A549 (cell line): ENCODE measurements at regions not wholly inside any gene's neighbourhood (a gene's known extent, or its start where the extent isn't known, plus 50 kb on each side); places are given as distances from the start of the nearest gene placed in this dataset.

Source experiments
- ATAC-seq, 2 experiments: fragments of 200-7000 bp in 1 of 2; fragments of >200 bp in 1 of 2; cut with Nextera tagmentation in 1 of 2; cut with Tn5 transposase in 1 of 2; 3 replicates each; pipeline versions ENCODE4 v1.8.0 to v1.9.1; 2018 to 2020; ENCODE audit warnings: mild to moderate bottlenecking in 1 of 2, moderate library complexity in 1 of 2
- CTCF ChIA-PET: fragments of 300-600 bp; sonication (Branson Sonifier 250); formaldehyde crosslinking; extraction: SDS; loops from one replicate; lab custom pipeline; 2021; ENCODE audit warnings: antibody characterized with exemption, inconsistent platforms; lab: Yijun Ruan, JAX
- POLR2A ChIA-PET: fragments of 350-600 bp; formaldehyde crosslinking; extraction: SDS; loops from one replicate; lab custom pipeline; 2021; ENCODE audit warnings: antibody characterized with exemption, inconsistent platforms; lab: Yijun Ruan, JAX
- DNase-seq, 2 experiments: peaks; one replicate each; pipeline versions ENCODE4 v3.0.0 to v3.0.0-alpha.2; 2011 to 2016; ENCODE audit warnings: low read depth in 1 of 2, low spot score in 1 of 2
- FAIRE-seq: peaks from 2 replicates; lab custom pipeline; 2011; peaks lifted over from hg19 to GRCh38; lab: Jason Lieb, UNC
- H3K27ac ChIP-seq, 2 experiments: fragments of >200 bp; sonication (Bioruptor Twin); formaldehyde crosslinking; 3 replicates each; pipeline ENCODE4 v1.5.1; 2016 to 2017
- H3K4me1 ChIP-seq: fragments of >200 bp; sonication (Bioruptor Twin); formaldehyde crosslinking; 3 replicates; pipeline ENCODE4 v1.6.1; 2016
- H3K4me2 ChIP-seq: fragments of >200 bp; sonication (Bioruptor Twin); formaldehyde crosslinking; 3 replicates; pipeline ENCODE4 v1.6.1; 2016
- H3K4me3 ChIP-seq: fragments of >200 bp; sonication (Bioruptor Twin); formaldehyde crosslinking; 3 replicates; pipeline ENCODE4 v1.5.1; 2016
- H3K9me3 ChIP-seq: fragments of >200 bp; sonication (Bioruptor Twin); formaldehyde crosslinking; 3 replicates; pipeline ENCODE4 v1.6.1; 2016
- CBX2 ChIP-seq: fragments of 200-600 bp; sonication (generic); IDR thresholded peaks from 2 replicates; pipeline ENCODE4 v1.6.1; 2016; ENCODE audit warnings: low read depth, mild to moderate bottlenecking, borderline replicate concordance
- CBX8 ChIP-seq: fragments of 200-600 bp; sonication (generic); IDR thresholded peaks from 2 replicates; pipeline ENCODE4 v1.6.1; 2016
- CHD2 ChIP-seq: fragments of 150-350 bp; IDR thresholded peaks from 2 replicates; pipeline ENCODE4 v1.6.1; 2014; ENCODE audit warnings: low read length; ENCODE audit not compliant: partially characterized antibody
- EHF ChIP-seq: fragments of 250-450 bp; sonication (Bioruptor Pico); IDR thresholded peaks from 2 replicates; pipeline ENCODE4 v1.5.0; 2020; ENCODE audit warnings: mild to moderate bottlenecking
- EHMT2 ChIP-seq: fragments of 200-600 bp; sonication (generic); IDR thresholded peaks from 2 replicates; pipeline ENCODE4 v1.6.1; 2016; ENCODE audit warnings: antibody characterized with exemption, low read depth, mild to moderate bottlenecking, moderate library complexity
- FOSL2 ChIP-seq, 2 experiments: fragments of 450-650 bp in 1 of 2; fragments of >200 bp in 1 of 2; sonication (Bioruptor Twin) in 1 of 2; formaldehyde crosslinking; IDR thresholded peaks; 2 replicates each; pipeline versions ENCODE4 v1.5.0 to v1.6.1; 2016 to 2020; ENCODE audit warnings: mild to moderate bottlenecking in 1 of 2, moderate library complexity in 1 of 2
- FOXS1 ChIP-seq: fragments of 250-450 bp; sonication (Bioruptor Pico); IDR thresholded peaks from 2 replicates; pipeline ENCODE4 v1.5.0; 2020; ENCODE audit warnings: mild to moderate bottlenecking, moderate library complexity
- GATA3 ChIP-seq: IDR thresholded peaks from 2 replicates; pipeline ENCODE4 v1.6.1; 2012; ENCODE audit warnings: borderline replicate concordance
- HES2 ChIP-seq: fragments of >200 bp; sonication (Bioruptor Twin); formaldehyde crosslinking; IDR thresholded peaks from 2 replicates; pipeline ENCODE4 v1.6.1; 2016
- HEYL ChIP-seq: fragments of 250-450 bp; sonication (Bioruptor Pico); IDR thresholded peaks from 2 replicates; pipeline ENCODE4 v1.8.0; 2021; ENCODE audit warnings: mild to moderate bottlenecking, moderate library complexity
- HOXB13 ChIP-seq: fragments of 250-450 bp; sonication (Bioruptor Pico); IDR thresholded peaks from 2 replicates; pipeline ENCODE4 v1.5.0; 2020; ENCODE audit warnings: low read depth, mild to moderate bottlenecking, moderate library complexity
- KDM1A ChIP-seq: fragments of 200-600 bp; sonication (generic); IDR thresholded peaks from 2 replicates; pipeline ENCODE4 v1.6.1; 2016; ENCODE audit warnings: low read depth, mild to moderate bottlenecking
- MYC ChIP-seq: IDR thresholded peaks from 2 replicates; pipeline ENCODE4 v1.6.1; 2012; ENCODE audit warnings: mild to moderate bottlenecking, inconsistent platforms, low read length, improper control_type of control experiment, borderline replicate concordance
- PHF8 ChIP-seq: fragments of 200-600 bp; sonication (generic); IDR thresholded peaks from 2 replicates; pipeline ENCODE4 v1.6.1; 2016; ENCODE audit warnings: low read depth, mild to moderate bottlenecking, antibody characterized with exemption, moderate library complexity, borderline replicate concordance
- POLR2AphosphoS2 ChIP-seq: conservative IDR thresholded peaks from 2 replicates; pipeline ENCODE4 v1.6.1; 2012; ENCODE audit warnings: low read length, improper control_type of control experiment, inconsistent platforms
- RAD21 ChIP-seq, 2 experiments: fragments of >200 bp in 1 of 2; sonication (Bioruptor Twin) in 1 of 2; formaldehyde crosslinking in 1 of 2; IDR thresholded peaks in 1 of 2; conservative IDR thresholded peaks in 1 of 2; 2 replicates in 1 of 2; 3 replicates in 1 of 2; pipeline ENCODE4 v1.6.1; 2012 to 2018; ENCODE audit warnings: inconsistent platforms in 1 of 2
- RFX5 ChIP-seq: fragments of 450-650 bp; IDR thresholded peaks from 2 replicates; pipeline ENCODE4 v1.7.1; 2014; ENCODE audit warnings: antibody characterized with exemption, mild to moderate bottlenecking, moderate library complexity
- RNF2 ChIP-seq: fragments of 200-600 bp; sonication (generic); IDR thresholded peaks from 2 replicates; pipeline ENCODE4 v1.6.1; 2016; ENCODE audit warnings: low read depth, mild to moderate bottlenecking, antibody characterized with exemption, moderate library complexity, borderline replicate concordance
- SMC3 ChIP-seq: fragments of >200 bp; sonication (Bioruptor Twin); formaldehyde crosslinking; IDR thresholded peaks from 3 replicates; pipeline ENCODE4 v1.6.1; 2018; ENCODE audit warnings: inconsistent platforms
- USF2 ChIP-seq: fragments of 450-650 bp; IDR thresholded peaks from 2 replicates; pipeline ENCODE4 v1.6.1; 2014; ENCODE audit warnings: antibody characterized with exemption
- ZC3H11A ChIP-seq: fragments of 450-650 bp; IDR thresholded peaks from 2 replicates; pipeline ENCODE4 v1.6.1; 2014; ENCODE audit warnings: antibody characterized with exemption, mild to moderate bottlenecking
- ZFP36 ChIP-seq: fragments of 450-650 bp; IDR thresholded peaks from 2 replicates; pipeline ENCODE4 v1.6.1; 2014; ENCODE audit warnings: borderline replicate concordance; ENCODE audit not compliant: partially characterized antibody
- ZNF302 ChIP-seq: fragments of 250-450 bp; sonication (Bioruptor Pico); IDR thresholded peaks from 2 replicates; pipeline ENCODE4 v1.9.0; 2021; ENCODE audit warnings: inconsistent platforms, mild to moderate bottlenecking, moderate library complexity
- WGBS: methylation state at CpG from one replicate; pipeline ENCODE4 v1.1.6; 2017; ENCODE audit errors: missing lambda C conversion rate; 5-methylcytosine and 5-hydroxymethylcytosine counted together
- TF ChIP-seq, protein P1 (sequence below): fragments of >200 bp; sonication (Bioruptor Twin); formaldehyde crosslinking; IDR thresholded peaks from 3 replicates; pipeline ENCODE4 v1.5.1; 2016

- ATAC-seq (no peak), FAIRE-seq (no peak), DNase-seq (no peak)
- Histone ChIP-seq H3K4me1 (no peaks in the 10 kb centered on the region), H3K4me2 (no peak overlapping the region), H3K9me3 (no peaks in the 10 kb centered on the region), H3K27ac (no peak overlapping the region), H3K4me3 (no peak overlapping the region)
- CTCF ChIA-PET, result no interaction called here
- POLR2A ChIA-PET, result no interaction called here
- no peak for TF ChIP-seq EHF (CRISPR knock-in tag)
- TF ChIP-seq RAD21 (conservative IDR thresholded peaks at IDR 0.05 in 1 of 2, IDR thresholded peaks at IDR 0.05 in 1 of 2), result no peak
- TF ChIP-seq POLR2AphosphoS2, result no peak
- TF ChIP-seq HES2, result no peak
- TF ChIP-seq MYC, result no peak
- no peak for TF ChIP-seq HOXB13 (CRISPR knock-in tag)
- TF ChIP-seq KDM1A, result no peak
- TF ChIP-seq EHMT2, result no peak
- TF ChIP-seq PHF8, result no peak
- no peak for TF ChIP-seq ZC3H11A
- 65% methylated on average over 1 of the region's 1 CpG for WGBS
Observed at GRCh38 chr6:145380186-145380585, 355.1 kb downstream of the EPM2A start.

DNA sequence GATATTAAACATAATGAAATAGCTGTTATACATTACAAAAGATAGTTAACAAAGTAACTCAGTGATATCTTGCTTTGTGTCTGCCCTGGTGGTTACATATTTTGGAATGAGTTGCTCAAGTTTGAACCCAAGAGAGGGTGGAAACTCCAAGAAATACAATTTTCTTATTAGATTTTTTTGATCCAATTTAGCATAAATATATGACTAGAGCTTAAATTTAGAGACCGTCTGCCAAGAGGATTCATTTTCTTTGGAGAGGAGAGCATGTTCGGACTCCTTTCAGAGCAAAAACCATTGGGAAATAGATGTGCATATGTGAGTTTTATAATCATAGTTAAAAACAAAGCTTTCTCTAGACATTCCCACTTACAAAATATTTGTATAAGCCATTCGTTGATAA, 353.4 kb downstream of the EPM2A start:
- no peak for FAIRE-seq
- no peak for DNase-seq
- H3K9me3 ChIP-seq, result no peaks in the 10 kb centered on the region
- CTCF ChIA-PET, result no interaction called here
- TF ChIP-seq CHD2 (no peak), HES2 (no peak), USF2 (no peak), CBX8 (no peak), ZFP36 (no peak), FOSL2 (IDR thresholded peaks at IDR 0.05) (no peak), FOSL2 (CRISPR knock-in tag; IDR thresholded peaks at IDR 0.05) (no peak), FOXS1 (CRISPR knock-in tag) (no peak), SMC3 (no peak), PHF8 (no peak), ZNF302 (CRISPR knock-in tag) (no peak)
- TF ChIP-seq, protein P1, sequence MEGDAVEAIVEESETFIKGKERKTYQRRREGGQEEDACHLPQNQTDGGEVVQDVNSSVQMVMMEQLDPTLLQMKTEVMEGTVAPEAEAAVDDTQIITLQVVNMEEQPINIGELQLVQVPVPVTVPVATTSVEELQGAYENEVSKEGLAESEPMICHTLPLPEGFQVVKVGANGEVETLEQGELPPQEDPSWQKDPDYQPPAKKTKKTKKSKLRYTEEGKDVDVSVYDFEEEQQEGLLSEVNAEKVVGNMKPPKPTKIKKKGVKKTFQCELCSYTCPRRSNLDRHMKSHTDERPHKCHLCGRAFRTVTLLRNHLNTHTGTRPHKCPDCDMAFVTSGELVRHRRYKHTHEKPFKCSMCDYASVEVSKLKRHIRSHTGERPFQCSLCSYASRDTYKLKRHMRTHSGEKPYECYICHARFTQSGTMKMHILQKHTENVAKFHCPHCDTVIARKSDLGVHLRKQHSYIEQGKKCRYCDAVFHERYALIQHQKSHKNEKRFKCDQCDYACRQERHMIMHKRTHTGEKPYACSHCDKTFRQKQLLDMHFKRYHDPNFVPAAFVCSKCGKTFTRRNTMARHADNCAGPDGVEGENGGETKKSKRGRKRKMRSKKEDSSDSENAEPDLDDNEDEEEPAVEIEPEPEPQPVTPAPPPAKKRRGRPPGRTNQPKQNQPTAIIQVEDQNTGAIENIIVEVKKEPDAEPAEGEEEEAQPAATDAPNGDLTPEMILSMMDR, result no peak
- TF ChIP-seq, all 56 proteins: peak for 0
- ATAC-seq, result no peak
- 45% methylated on average over 3 of the region's 3 CpGs for WGBS
- POLR2A ChIA-PET, result no interaction called here
- Histone ChIP-seq H3K4me1 (no peaks in the 10 kb centered on the region), H3K27ac (no peak overlapping the region), H3K4me3 (no peak overlapping the region), H3K4me2 (no peak overlapping the region)

DNA sequence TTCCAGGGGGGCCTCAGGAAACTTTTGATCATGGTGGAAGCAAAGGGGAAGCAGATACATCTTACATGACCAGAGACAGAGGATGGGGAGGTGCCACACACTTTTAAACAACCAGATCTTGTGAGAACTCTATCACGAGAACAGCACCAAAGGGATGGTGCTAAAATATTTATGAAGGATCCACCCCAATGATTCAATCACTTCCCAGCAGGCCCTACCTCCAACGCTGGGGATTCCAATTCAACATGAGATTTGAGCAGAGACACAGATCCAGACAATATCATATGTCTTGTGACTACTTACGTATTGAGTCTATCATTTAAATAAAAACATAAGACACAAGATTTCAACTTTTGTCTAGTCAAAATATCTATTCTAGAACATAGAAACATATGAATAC, 351.9 kb downstream of the EPM2A start:
- DNase-seq (no peak), FAIRE-seq (no peak), ATAC-seq (no peak)
- 44% methylated on average over 3 of the region's 3 CpGs for WGBS
- H3K4me3 ChIP-seq, result no peak overlapping the region
- ChIA-PET POLR2A (no interaction called here), CTCF (no interaction called here)
- H3K27ac ChIP-seq, result no peak overlapping the region
- no peak for TF ChIP-seq POLR2AphosphoS2
- no peak for TF ChIP-seq EHMT2
- TF ChIP-seq RNF2, result no peak
- TF ChIP-seq, protein P1, result no peak
- TF ChIP-seq GATA3, result no peak
- no peak for TF ChIP-seq HOXB13 (CRISPR knock-in tag)
- TF ChIP-seq RFX5, result no peak
- TF ChIP-seq ZC3H11A, result no peak
- no peak for TF ChIP-seq HEYL (CRISPR knock-in tag)
- no peak for TF ChIP-seq CBX2
- TF ChIP-seq KDM1A, result no peak
- no peak overlapping the region for H3K4me2 ChIP-seq
- H3K4me1 ChIP-seq, result no peaks in the 10 kb centered on the region
- H3K9me3 ChIP-seq, result no peaks in the 10 kb centered on the region
